ENCODE measurements at regions not wholly inside any gene's neighbourhood (a gene's known extent, or its start where the extent isn't known, plus 50 kb on each side); places are given as distances from the start of the nearest gene placed in this dataset.
A peak's percentile ranks its signal among the peaks of the same experiment; 100 is the strongest.

DNA sequence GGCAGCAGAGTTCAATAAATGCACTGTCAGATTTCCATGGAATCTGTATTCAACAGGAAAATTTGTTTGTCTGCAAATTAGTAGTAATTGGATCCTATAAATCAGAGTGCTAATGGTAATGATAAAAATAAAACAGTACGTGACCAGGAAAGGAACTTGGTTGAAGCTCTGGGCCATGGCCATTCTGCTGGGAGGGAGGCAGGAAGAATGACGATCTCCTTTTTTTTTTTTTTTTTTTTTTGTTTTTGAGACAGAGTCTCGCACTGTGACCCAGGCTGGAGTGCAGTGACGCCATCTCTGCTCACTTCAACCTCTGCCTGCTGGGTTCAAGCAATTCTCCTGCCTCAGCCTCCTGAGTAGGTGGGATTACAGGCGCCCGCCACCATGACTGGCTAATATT lies 94.8 kb upstream of the SEC11C start:
- peaks cover 15% of the 10 kb centered on the region for H3K4me1 Mint-ChIP-seq
- H3K4me3 Mint-ChIP-seq: no peak overlapping the region
- peaks cover 5% of the 10 kb centered on the region for H3K27me3 Mint-ChIP-seq (ENCODE audit: low read depth)
- TF ChIP-seq, protein P1, sequence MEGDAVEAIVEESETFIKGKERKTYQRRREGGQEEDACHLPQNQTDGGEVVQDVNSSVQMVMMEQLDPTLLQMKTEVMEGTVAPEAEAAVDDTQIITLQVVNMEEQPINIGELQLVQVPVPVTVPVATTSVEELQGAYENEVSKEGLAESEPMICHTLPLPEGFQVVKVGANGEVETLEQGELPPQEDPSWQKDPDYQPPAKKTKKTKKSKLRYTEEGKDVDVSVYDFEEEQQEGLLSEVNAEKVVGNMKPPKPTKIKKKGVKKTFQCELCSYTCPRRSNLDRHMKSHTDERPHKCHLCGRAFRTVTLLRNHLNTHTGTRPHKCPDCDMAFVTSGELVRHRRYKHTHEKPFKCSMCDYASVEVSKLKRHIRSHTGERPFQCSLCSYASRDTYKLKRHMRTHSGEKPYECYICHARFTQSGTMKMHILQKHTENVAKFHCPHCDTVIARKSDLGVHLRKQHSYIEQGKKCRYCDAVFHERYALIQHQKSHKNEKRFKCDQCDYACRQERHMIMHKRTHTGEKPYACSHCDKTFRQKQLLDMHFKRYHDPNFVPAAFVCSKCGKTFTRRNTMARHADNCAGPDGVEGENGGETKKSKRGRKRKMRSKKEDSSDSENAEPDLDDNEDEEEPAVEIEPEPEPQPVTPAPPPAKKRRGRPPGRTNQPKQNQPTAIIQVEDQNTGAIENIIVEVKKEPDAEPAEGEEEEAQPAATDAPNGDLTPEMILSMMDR (conservative IDR thresholded peaks at IDR 0.05): no peak
- H3K36me3 Mint-ChIP-seq (ENCODE audit: low read depth): no peaks in the 10 kb centered on the region
- no peak overlapping the region for H3K27ac Mint-ChIP-seq (ENCODE audit: unreplicated experiment)
- H3K9me3 Mint-ChIP-seq: no peaks in the 10 kb centered on the region
- no peak for DNase-seq (ENCODE audit: low read depth, low spot score)

DNA sequence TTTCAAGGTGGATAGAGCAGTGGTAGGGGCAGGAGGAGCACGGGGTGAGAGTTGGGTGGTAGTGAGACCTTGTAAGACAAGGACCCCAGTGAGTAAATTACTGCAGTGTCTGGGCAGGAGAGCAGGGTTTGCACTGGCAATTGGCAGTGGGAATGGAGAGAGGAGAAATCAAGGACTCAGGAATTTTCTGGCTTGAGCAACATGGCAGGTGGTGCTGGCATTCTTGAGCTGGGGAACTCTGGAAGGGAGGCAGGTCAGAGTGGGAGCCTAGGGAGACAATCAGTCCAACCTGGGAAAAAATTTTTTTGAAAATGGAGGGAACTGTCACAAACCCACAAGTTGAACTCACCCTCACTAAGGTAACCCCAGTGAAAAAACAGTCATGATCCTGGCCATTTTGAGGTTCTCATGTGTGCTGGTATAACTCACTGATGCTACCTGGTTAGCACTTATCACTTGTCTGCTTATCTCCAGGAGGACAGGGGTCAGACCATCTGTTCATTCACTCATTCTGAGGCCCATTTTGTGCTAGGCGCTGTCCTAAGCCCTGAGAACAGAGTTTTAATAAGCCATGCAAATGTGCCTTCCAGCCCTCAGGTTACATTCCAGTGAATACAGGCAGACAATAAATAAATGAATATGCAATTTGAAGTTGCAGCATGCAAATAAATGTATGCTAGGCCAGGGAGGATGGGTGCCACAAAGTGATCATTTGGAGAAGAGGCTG lies 92.2 kb upstream of the SEC11C start:
- Mint-ChIP-seq H3K36me3 (ENCODE audit: low read depth) (no peaks in the 10 kb centered on the region), H3K27ac (ENCODE audit: unreplicated experiment) (peak overlapping the region; percentile 10), H3K4me1 (peaks cover 2% of the 10 kb centered on the region), H3K9me3 (no peaks in the 10 kb centered on the region), H3K4me3 (no peak overlapping the region), H3K27me3 (ENCODE audit: low read depth) (peaks cover 5% of the 10 kb centered on the region)
- TF ChIP-seq, protein P1 (conservative IDR thresholded peaks at IDR 0.05): no peak
- DNase-seq (ENCODE audit: low read depth, low spot score): no peak

DNA sequence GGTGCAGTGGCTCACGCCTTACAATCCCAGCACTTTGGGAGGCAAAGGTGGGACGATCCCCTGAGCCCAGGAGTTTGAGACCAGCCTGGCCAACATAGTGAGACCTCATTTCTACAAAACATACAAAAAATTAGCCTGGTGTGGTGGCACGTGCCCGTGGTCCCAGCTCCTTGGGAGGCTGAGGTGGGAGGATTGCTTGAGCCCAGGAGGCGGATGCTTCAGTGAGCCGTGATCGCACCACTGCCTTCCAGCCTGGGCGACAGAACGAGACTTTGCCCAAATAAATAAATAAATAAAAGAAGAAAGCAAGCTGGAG lies 91.7 kb upstream of the SEC11C start:
- Mint-ChIP-seq H3K36me3 (ENCODE audit: low read depth) (no peaks in the 10 kb centered on the region), H3K4me1 (no peaks in the 10 kb centered on the region), H3K27me3 (ENCODE audit: low read depth) (peaks cover 5% of the 10 kb centered on the region), H3K27ac (ENCODE audit: unreplicated experiment) (no peak overlapping the region), H3K9me3 (no peaks in the 10 kb centered on the region), H3K4me3 (no peak overlapping the region)
- DNase-seq (ENCODE audit: low read depth, low spot score): no peak
- TF ChIP-seq, protein P1 (conservative IDR thresholded peaks at IDR 0.05): no peak

DNA sequence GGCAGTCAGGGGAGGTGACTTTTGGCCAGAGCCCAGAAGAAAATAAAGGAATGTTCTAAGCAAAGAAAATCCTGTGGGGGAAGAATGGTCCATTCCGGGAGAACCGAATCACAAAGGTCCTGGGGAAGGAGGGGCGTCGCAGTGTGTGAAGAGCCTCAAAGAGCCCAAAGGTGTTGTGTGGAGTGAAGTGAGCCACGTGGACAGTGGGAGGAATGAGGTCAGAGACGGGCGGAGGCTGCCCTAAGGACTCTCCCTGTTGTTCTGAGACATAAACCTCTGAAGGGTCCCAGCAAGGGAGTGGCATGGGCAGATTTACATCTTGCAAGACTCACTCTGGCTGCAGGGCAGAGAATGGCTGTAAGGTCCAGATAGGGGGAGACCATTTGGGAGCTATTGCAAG lies 91.3 kb upstream of the SEC11C start:
- Mint-ChIP-seq H3K36me3 (ENCODE audit: low read depth) (no peaks in the 10 kb centered on the region), H3K4me3 (no peak overlapping the region), H3K27ac (ENCODE audit: unreplicated experiment) (no peak overlapping the region), H3K9me3 (no peaks in the 10 kb centered on the region), H3K4me1 (no peaks in the 10 kb centered on the region), H3K27me3 (ENCODE audit: low read depth) (peaks cover 5% of the 10 kb centered on the region)
- DNase-seq (ENCODE audit: low read depth, low spot score): no peak
- TF ChIP-seq, protein P1 (conservative IDR thresholded peaks at IDR 0.05): no peak

DNA sequence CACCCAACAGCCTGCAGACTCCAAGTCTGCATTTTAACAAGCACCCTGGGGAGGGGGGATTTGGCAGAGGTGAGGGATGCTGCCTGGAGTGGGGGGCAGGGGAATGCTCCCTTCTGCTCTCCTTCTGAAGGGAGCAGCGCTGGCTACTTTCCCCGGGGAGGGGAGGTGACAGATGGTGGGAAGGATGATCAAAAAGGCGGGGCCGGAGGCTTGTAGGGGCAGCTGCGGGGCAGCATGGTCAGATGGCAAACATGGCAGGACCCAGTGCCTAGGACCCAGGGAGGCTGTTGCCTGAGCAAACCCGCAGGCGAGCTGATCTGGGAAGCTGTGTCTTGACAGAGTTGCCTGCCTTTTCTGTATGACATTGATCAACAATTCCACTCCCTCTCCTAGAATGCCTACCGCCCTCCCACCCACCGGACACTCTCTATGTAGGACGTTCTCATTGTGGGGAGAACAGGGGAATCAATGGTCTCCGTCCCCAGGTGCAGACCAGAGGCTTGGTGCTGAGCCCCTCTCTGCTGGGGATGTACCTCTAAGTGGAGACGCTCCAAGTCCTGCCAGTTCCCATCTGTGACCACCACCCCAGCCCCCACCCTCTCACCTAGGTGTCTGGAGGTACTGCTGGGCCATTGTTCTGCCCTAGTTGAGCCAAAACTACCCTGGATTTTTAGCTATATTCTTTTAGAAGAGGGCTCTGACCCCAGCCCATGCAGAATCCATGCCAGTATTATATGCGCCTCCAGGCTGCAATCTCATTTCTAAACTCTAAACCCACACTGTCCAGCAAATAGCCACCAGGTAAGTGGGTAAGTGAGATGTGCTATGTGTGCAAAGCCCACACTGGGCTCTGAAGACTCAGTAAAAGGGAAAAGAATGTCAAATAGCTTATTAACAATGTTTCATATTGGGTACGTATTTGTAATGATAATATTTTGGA lies 89.7 kb upstream of the SEC11C start:
- TF ChIP-seq, protein P1 (conservative IDR thresholded peaks at IDR 0.05): no peak
- Mint-ChIP-seq H3K27ac (ENCODE audit: unreplicated experiment) (no peak overlapping the region), H3K9me3 (no peaks in the 10 kb centered on the region), H3K36me3 (ENCODE audit: low read depth) (no peaks in the 10 kb centered on the region), H3K4me3 (no peak overlapping the region), H3K4me1 (no peaks in the 10 kb centered on the region), H3K27me3 (ENCODE audit: low read depth) (peaks cover 5% of the 10 kb centered on the region)
- DNase-seq (ENCODE audit: low read depth, low spot score): no peak

Data from neural crest cell (in vitro differentiated cells).